ENCODE measurements at regions not wholly inside any gene's neighbourhood (a gene's known extent, or its start where the extent isn't known, plus 50 kb on each side); places are given as distances from the start of the nearest gene placed in this dataset.

DNA sequence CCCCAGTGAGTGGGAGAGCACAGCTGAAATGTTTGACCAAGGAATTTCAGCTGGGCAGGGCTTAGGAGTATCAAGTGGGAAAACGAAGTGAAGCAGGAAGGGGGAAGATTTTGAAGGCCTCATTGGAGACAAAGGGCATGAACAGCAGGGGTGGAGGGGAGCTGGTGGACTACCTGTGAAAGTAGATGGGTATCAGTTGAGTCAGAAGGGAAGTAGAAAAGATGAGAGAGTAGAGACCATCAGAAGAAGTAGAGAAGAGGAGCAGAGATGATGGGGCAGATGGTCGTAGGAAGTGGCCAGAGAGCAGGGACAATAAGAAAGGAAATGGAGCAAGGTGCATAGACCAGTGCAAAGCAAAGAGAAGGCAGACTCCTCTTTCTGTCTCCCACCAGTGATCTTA lies 189.0 kb upstream of the RUNX1 start:
- Histone ChIP-seq H3K4me2 (ENCODE audit: insufficient read depth, low read length) (no peak overlapping the region), H3K79me2 (ENCODE audit: control insufficient read depth, insufficient read depth, low read length) (no peaks in the 10 kb centered on the region), H4K20me1 (replicated peaks; ENCODE audit: control insufficient read depth, extremely low read depth, insufficient read depth, low read length) (no peaks in the 10 kb centered on the region), H3K4me3 (replicated peaks in 1 of 3; ENCODE audit: insufficient read depth in 1 of 3, low read depth in 1 of 3, low read length in 3 of 3) (no peak overlapping the region), H3K4me1 (ENCODE audit: control insufficient read depth, extremely low read depth, insufficient read depth, low read length) (no peaks in the 10 kb centered on the region), H3K27me3 (ENCODE audit: control insufficient read depth in 2 of 2, insufficient read depth in 2 of 2, low read length in 2 of 2) (no peaks in the 10 kb centered on the region), H3K9me3 (replicated peaks; ENCODE audit: control insufficient read depth, insufficient read depth, low read length) (no peaks in the 10 kb centered on the region), H2AFZ (ENCODE audit: low read depth, low read length) (no peak overlapping the region), H3K9ac (replicated peaks; ENCODE audit: extremely low read depth, insufficient read depth, low read length) (no peak overlapping the region), H3K27ac (ENCODE audit: insufficient read depth, low read depth, low read length) (no peak overlapping the region), H3K36me3 (ENCODE audit: control insufficient read depth in 2 of 2, extremely low read depth in 1 of 2, insufficient read depth in 2 of 2, low read length in 2 of 2) (no peaks in the 10 kb centered on the region), H3K9me1 (replicated peaks; ENCODE audit: control insufficient read depth, extremely low read depth, insufficient read depth, low read length) (no peaks in the 10 kb centered on the region)
- intact Hi-C loops (cut with micrococcal nuclease) (no loop called here), dilution Hi-C loops (cut with MboI; ENCODE audit: extremely low pct_ligation_motif_present, low sequenced_read_pairs) (no loop called here)
- ChIA-PET CTCF (interaction anchor here (1.8 kb wide), 1 partner anchor 16 kb away, joined by 5 read pairs; no protein-coding TSS in a partner anchor), POLR2A (no interaction called here)
- BruUV-seq (replicated peaks), result no TSS peak
- no peak for FAIRE-seq
- no peak for DNase-seq (ENCODE audit: low read depth, low spot score)
- TF ChIP-seq POLR2AphosphoS5 (IDR thresholded peaks at IDR 0.05; ENCODE audit: insufficient read depth, low read depth, low read length) (no peak), JUN (IDR thresholded peaks at IDR 0.05; ENCODE audit: borderline replicate concordance, insufficient read depth, insufficient read length, low read depth) (no peak), GATA2 (IDR thresholded peaks at IDR 0.05; ENCODE audit: insufficient read depth, insufficient read length, low read depth, low read length) (no peak), POLR2A (IDR thresholded peaks at IDR 0.05; ENCODE audit: low read depth, low read length) (no peak), FOS (IDR thresholded peaks at IDR 0.05; ENCODE audit: borderline replicate concordance, insufficient read depth, low read length) (no peak), MYC (IDR thresholded peaks at IDR 0.05; ENCODE audit: low read depth, low read length) (no peak), EZH2 (IDR thresholded peaks at IDR 0.05; ENCODE audit: borderline replicate concordance, low read depth, low read length, severe bottlenecking) (no peak)
- TF ChIP-seq, protein P1, sequence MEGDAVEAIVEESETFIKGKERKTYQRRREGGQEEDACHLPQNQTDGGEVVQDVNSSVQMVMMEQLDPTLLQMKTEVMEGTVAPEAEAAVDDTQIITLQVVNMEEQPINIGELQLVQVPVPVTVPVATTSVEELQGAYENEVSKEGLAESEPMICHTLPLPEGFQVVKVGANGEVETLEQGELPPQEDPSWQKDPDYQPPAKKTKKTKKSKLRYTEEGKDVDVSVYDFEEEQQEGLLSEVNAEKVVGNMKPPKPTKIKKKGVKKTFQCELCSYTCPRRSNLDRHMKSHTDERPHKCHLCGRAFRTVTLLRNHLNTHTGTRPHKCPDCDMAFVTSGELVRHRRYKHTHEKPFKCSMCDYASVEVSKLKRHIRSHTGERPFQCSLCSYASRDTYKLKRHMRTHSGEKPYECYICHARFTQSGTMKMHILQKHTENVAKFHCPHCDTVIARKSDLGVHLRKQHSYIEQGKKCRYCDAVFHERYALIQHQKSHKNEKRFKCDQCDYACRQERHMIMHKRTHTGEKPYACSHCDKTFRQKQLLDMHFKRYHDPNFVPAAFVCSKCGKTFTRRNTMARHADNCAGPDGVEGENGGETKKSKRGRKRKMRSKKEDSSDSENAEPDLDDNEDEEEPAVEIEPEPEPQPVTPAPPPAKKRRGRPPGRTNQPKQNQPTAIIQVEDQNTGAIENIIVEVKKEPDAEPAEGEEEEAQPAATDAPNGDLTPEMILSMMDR (IDR thresholded peaks at IDR 0.05; ENCODE audit: extremely low read depth in 1 of 2, insufficient read depth in 1 of 2, low read depth in 1 of 2, low read length in 2 of 2), result no peak
- TF ChIP-seq, protein P2, sequence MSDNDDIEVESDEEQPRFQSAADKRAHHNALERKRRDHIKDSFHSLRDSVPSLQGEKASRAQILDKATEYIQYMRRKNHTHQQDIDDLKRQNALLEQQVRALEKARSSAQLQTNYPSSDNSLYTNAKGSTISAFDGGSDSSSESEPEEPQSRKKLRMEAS (IDR thresholded peaks at IDR 0.05; ENCODE audit: insufficient read depth, insufficient read length), result no peak

Data from endothelial cell of umbilical vein (primary cell).